GM21737 (cell line): ENCODE measurements at regions not wholly inside any gene's neighbourhood (a gene's known extent, or its start where the extent isn't known, plus 50 kb on each side); places are given as distances from the start of the nearest gene placed in this dataset.
"Not testable (repeated sequence)": the region's sequence is repeated elsewhere in the genome, so short reads cannot be mapped to it uniquely, and the experiment has no call there.

Source experiments
- ATAC-seq: cut with Tn5 transposase; IDR thresholded peaks from one replicate; pipeline ENCODE4 v1.9.1; 2021; ENCODE audit warnings: mild to moderate bottlenecking, moderate library complexity; ENCODE audit not compliant: unreplicated experiment

GRCh38 chr20:30895354-30895711, 362.1 kb upstream of the DEFB115 start:
- not testable (repeated sequence) for ATAC-seq

- not testable (repeated sequence) for ATAC-seq
These were observed 357.9 kb upstream of the DEFB115 start for GRCh38 chr20:30899370-30900079.

GRCh38 chr20:30900080-30900719, 357.3 kb upstream of the DEFB115 start:
- not testable (repeated sequence) for ATAC-seq

- ATAC-seq = not testable (repeated sequence)
These were observed 352.2 kb upstream of the DEFB115 start for GRCh38 chr20:30905231-30905630.

- no peak for ATAC-seq
These were observed 346.3 kb upstream of the DEFB115 start for GRCh38 chr20:30910937-30911725.

GRCh38 chr20:30911832-30912660, 345.4 kb upstream of the DEFB115 start:
- ATAC-seq = not testable (repeated sequence)

- ATAC-seq = not testable (repeated sequence)
These were observed 344.8 kb upstream of the DEFB115 start for GRCh38 chr20:30912661-30913026.

GRCh38 chr20:30916404-30916803, 341.1 kb upstream of the DEFB115 start:
- not testable (repeated sequence) for ATAC-seq

GRCh38 chr20:30919514-30920188, 337.8 kb upstream of the DEFB115 start:
- no peak for ATAC-seq

GRCh38 chr20:30921286-30922071, 336.0 kb upstream of the DEFB115 start:
- no peak for ATAC-seq

- no peak for ATAC-seq
These were observed 335.3 kb upstream of the DEFB115 start for GRCh38 chr20:30922129-30922528.

GRCh38 chr20:30937790-30938189, 319.7 kb upstream of the DEFB115 start:
- ATAC-seq = no peak

- ATAC-seq = no peak
These were observed 307.7 kb upstream of the DEFB115 start for GRCh38 chr20:30949761-30950160.

- ATAC-seq = not testable (repeated sequence)
These were observed 306.4 kb upstream of the DEFB115 start for GRCh38 chr20:30951088-30951487.

GRCh38 chr20:30956649-30957048, 300.8 kb upstream of the DEFB115 start:
- not testable (repeated sequence) for ATAC-seq

GRCh38 chr20:30959208-30959607, 298.3 kb upstream of the DEFB115 start:
- ATAC-seq = not testable (repeated sequence)

GRCh38 chr20:30963591-30963990, 293.9 kb upstream of the DEFB115 start:
- ATAC-seq = no peak

GRCh38 chr20:30975859-30976258, 281.6 kb upstream of the DEFB115 start:
- ATAC-seq = not testable (repeated sequence)

GRCh38 chr20:30985386-30985785, 272.1 kb upstream of the DEFB115 start:
- ATAC-seq = no peak
